GM21360 (cell line): ENCODE measurements at regions not wholly inside any gene's neighbourhood (a gene's known extent, or its start where the extent isn't known, plus 50 kb on each side); places are given as distances from the start of the nearest gene placed in this dataset.

ENCODE experiments used
- ATAC-seq: cut with Tn5 transposase; IDR thresholded peaks from one replicate; pipeline ENCODE4 v1.9.1; 2021; ENCODE audit warnings: mild to moderate bottlenecking, moderate library complexity; ENCODE audit not compliant: unreplicated experiment

GRCh38 chr2:217263756-217264155, 403.9 kb upstream of the TNP1 start:
- no peak for ATAC-seq

GRCh38 chr2:217262911-217263310, 403.0 kb upstream of the TNP1 start:
- ATAC-seq: no peak

GRCh38 chr2:217261452-217261851, 401.6 kb upstream of the TNP1 start:
- ATAC-seq: no peak

GRCh38 chr2:217260441-217261115, 400.7 kb upstream of the TNP1 start:
- ATAC-seq: no peak

DNA sequence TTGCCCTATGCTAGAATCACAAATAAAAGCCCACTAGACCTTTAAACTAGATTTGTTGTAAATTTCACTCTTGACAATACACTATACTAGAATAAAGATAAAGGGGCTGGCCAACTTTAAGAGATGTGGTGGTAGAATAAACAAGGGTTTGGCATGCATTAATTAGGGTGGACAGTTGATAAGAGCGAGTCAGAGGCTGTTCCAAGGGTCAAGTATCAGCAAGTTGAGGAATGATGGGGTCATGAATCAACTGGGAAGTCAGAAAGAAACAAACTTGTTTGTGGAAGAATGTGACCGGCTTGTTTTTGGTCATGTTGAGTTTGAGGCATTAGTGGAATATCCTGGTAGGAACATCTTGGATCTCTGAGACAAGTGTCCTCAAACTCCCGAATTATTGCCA, 398.3 kb upstream of the TNP1 start:
- ATAC-seq: no peak

- no peak for ATAC-seq
Measured at GRCh38 chr2:217256251-217256650, 396.4 kb upstream of the TNP1 start.

GRCh38 chr2:217254111-217254510, 394.2 kb upstream of the TNP1 start:
- no peak for ATAC-seq

GRCh38 chr2:217252181-217252580, 392.3 kb upstream of the TNP1 start:
- no peak for ATAC-seq

GRCh38 chr2:217250013-217250524, 390.2 kb upstream of the TNP1 start:
- ATAC-seq: no peak

DNA sequence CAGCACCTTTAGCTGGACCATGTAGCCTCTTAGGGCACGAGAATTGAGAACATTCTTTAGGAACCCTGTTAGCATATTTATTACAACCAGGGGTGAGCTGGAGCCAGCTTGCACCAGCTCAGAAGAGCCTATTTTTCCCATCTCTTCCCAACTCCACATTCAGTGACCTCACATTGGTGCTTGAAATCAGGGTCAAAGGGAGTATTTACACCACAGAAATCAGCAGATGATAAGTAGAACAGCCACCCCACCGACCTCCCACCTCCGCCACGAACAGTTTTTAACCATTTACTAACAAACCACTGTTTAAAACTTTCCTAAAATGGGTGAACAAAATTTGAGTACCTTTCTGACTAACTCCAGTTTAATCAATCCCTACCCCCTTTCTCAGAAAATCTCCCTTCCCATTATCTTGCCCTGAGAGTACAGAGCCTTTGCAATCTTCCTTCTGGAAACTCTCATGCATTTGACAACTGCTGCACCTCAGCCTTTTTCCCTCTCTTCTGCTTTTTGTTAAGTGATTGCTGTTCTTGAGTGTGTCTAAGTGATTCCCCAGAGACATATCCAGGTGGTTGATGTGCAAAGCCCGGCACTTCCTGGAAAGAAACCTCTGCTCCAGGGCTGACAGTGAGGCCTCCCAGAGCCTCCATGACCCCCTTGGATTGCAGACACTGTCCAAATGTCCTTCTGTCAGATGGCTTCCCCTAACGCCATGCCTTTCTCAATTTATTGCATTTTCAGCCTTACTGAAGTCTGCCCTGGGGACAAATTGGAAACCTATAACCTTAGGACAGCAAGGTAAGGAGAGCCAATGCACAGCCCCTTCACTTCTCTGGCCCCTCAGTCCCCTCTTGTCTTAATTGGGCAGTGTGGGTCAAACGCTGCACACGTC, 389.5 kb upstream of the TNP1 start:
- no peak for ATAC-seq

GRCh38 chr2:217248312-217248935, 388.6 kb upstream of the TNP1 start:
- peak; percentile 86 for ATAC-seq

- ATAC-seq: no peak
Measured at GRCh38 chr2:217247476-217247875, 387.6 kb upstream of the TNP1 start.

GRCh38 chr2:217246108-217246507, 386.2 kb upstream of the TNP1 start:
- no peak for ATAC-seq

GRCh38 chr2:217244815-217245214, 385.0 kb upstream of the TNP1 start:
- ATAC-seq: no peak

GRCh38 chr2:217242947-217243346, 383.1 kb upstream of the TNP1 start:
- no peak for ATAC-seq

- ATAC-seq: no peak
Measured at GRCh38 chr2:217231724-217232123, 371.9 kb upstream of the TNP1 start.

DNA sequence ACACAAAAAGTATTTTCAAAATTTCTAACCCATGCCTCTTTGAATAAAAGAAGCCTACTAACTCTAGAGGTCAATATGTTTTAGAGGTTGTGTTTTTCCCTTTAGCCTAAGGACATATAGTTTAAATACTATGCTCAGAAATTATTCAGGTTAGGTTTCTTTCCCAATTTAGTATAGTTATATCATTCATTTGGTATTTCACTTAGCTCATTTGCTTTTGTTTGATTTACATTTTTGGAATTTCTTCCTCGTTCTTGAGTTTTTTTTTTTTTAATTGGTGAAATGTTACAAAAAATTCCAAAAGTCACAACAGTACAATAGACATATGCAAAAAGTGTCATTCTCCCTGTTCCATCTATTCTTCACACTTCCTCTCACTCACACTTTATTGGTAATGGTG, 371.3 kb upstream of the TNP1 start:
- ATAC-seq: no peak

GRCh38 chr2:217228732-217229131, 368.9 kb upstream of the TNP1 start:
- no peak for ATAC-seq

- ATAC-seq: no peak
Measured at GRCh38 chr2:217227794-217228193, 367.9 kb upstream of the TNP1 start.

DNA sequence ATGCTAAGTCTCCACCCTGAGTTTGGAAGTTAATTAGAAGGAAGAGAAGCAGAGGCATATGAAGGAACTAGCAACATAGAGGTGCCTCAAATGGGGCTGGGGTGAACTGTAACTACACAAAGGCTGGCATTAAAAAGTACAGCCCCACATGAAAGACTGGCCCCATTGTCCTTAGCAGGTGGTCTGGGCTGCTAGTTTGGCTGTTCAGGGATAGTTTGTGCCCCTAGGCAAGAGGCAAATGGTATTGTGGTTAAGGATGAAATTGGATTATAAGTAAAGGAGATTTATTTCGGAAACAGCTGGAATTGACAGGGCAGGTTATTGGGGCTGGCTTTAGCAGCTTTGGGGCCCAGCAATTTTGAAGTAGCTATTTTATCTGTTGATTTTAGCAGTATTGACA, 365.7 kb upstream of the TNP1 start:
- no peak for ATAC-seq

DNA sequence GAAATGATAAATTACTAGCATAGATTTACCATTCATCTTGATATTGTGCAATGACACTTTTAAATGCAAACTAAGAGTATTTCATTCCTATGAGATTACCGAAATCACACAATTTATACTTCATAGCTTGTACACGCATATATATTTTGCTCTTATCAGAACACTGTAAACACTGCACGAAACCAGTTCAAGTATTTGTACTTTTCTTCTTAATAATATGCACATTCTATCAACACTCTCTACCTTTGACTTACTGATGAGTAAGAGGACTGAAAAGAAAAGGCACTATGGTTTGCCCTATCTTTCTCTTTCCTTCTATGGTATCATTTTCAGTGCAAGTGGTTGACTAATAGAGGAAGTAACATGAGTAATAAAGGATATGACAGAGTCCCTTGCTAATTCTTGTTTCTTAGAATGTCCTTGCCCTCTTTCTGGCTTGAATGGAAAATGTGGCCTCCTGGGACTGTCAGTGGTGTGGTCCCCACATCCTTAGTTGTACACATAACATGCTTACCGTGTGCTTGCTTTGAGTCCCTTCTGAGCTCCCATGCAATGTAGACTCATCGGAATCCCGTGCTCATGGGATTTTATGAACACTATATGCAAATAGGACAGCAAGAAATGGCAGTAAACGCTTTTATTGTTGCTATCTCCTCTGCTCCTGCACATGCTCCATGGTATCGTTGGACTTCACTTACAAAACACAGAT, 363.5 kb upstream of the TNP1 start:
- ATAC-seq: peak; percentile 73
